Parathyroid adenoma (tissue), 2 donors: ENCODE measurements at regions not wholly inside any gene's neighbourhood (a gene's known extent, or its start where the extent isn't known, plus 50 kb on each side); places are given as distances from the start of the nearest gene placed in this dataset.
"Not testable (repeated sequence)": the region's sequence is repeated elsewhere in the genome, so short reads cannot be mapped to it uniquely, and the experiment has no call there.

Experiments
- H2AFZ ChIP-seq: fragments of 300-600 bp; sonication (generic); one replicate; pipeline ENCODE4 v1.7.0; 2017; ENCODE audit warnings: antibody characterized with exemption, mild to moderate bottlenecking
- H3K27ac ChIP-seq: fragments of 300-600 bp; sonication (generic); one replicate; pipeline ENCODE4 v1.7.0; 2017
- H3K27me3 ChIP-seq: fragments of 300-600 bp; sonication (generic); one replicate; pipeline ENCODE4 v1.7.0; 2017; ENCODE audit warnings: low read length; ENCODE audit not compliant: control insufficient read depth, insufficient read depth
- H3K36me3 ChIP-seq: fragments of 300-600 bp; sonication (generic); one replicate; pipeline ENCODE4 v1.7.0; 2017; ENCODE audit warnings: low read length; ENCODE audit not compliant: control insufficient read depth, insufficient read depth
- H3K4me1 ChIP-seq: fragments of 300-600 bp; sonication (generic); one replicate; pipeline ENCODE4 v1.7.0; 2017; ENCODE audit warnings: control low read depth
- H3K4me2 ChIP-seq: fragments of 300-600 bp; sonication (generic); one replicate; pipeline ENCODE4 v1.7.0; 2017; ENCODE audit warnings: low read length
- H3K4me3 ChIP-seq: fragments of 300-600 bp; sonication (generic); one replicate; pipeline ENCODE4 v1.7.0; 2017; ENCODE audit warnings: low read depth, low read length
- H3K79me2 ChIP-seq: fragments of 300-600 bp; sonication (generic); one replicate; pipeline ENCODE4 v1.7.0; 2017; ENCODE audit warnings: control low read depth
- H3K9ac ChIP-seq: fragments of 300-600 bp; sonication (generic); one replicate; pipeline ENCODE4 v1.7.0; 2017; ENCODE audit warnings: mild to moderate bottlenecking
- H3K9me3 ChIP-seq: fragments of 300-600 bp; sonication (generic); one replicate; pipeline ENCODE4 v1.7.0; 2017; ENCODE audit warnings: low read length; ENCODE audit not compliant: control insufficient read depth
- TF ChIP-seq, protein P1 (sequence below): fragments of 300-600 bp; sonication (generic); IDR thresholded peaks from one replicate; pipeline ENCODE4 v1.7.0; 2017; ENCODE audit warnings: antibody characterized with exemption, mild to moderate bottlenecking
- donor health status: primary hyperparathyroidism.

DNA sequence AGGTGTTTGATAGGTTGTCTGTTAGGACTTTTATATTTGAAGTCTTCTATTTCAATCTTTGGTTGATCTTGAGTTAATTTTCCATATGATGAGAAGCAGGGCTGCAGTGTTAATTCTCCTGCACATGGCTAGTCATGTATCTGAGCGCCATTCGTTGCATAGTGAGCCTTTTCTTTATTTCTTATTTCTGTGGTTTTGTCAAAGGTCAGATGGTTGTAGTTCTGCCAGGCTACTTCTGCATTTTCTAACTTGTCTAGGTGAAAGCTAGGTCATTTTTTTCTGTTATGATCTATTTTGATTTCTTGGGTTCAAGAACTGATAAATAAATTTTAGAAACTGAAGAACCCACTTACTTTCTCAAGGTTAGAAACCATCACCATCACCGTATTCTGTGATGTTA lies 56.7 kb downstream of the CCDC74A start:
- H3K9ac ChIP-seq = no peak overlapping the region
- no peaks in the 10 kb centered on the region for H3K9me3 ChIP-seq
- no peak overlapping the region for H3K4me2 ChIP-seq
- no peak overlapping the region for H3K27ac ChIP-seq
- TF ChIP-seq, protein P1, sequence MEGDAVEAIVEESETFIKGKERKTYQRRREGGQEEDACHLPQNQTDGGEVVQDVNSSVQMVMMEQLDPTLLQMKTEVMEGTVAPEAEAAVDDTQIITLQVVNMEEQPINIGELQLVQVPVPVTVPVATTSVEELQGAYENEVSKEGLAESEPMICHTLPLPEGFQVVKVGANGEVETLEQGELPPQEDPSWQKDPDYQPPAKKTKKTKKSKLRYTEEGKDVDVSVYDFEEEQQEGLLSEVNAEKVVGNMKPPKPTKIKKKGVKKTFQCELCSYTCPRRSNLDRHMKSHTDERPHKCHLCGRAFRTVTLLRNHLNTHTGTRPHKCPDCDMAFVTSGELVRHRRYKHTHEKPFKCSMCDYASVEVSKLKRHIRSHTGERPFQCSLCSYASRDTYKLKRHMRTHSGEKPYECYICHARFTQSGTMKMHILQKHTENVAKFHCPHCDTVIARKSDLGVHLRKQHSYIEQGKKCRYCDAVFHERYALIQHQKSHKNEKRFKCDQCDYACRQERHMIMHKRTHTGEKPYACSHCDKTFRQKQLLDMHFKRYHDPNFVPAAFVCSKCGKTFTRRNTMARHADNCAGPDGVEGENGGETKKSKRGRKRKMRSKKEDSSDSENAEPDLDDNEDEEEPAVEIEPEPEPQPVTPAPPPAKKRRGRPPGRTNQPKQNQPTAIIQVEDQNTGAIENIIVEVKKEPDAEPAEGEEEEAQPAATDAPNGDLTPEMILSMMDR = no peak
- H2AFZ ChIP-seq = no peak overlapping the region
- H3K27me3 ChIP-seq = no peaks in the 10 kb centered on the region
- H3K79me2 ChIP-seq = no peaks in the 10 kb centered on the region
- no peak overlapping the region for H3K4me3 ChIP-seq
- no peaks in the 10 kb centered on the region for H3K4me1 ChIP-seq
- H3K36me3 ChIP-seq = no peaks in the 10 kb centered on the region

DNA sequence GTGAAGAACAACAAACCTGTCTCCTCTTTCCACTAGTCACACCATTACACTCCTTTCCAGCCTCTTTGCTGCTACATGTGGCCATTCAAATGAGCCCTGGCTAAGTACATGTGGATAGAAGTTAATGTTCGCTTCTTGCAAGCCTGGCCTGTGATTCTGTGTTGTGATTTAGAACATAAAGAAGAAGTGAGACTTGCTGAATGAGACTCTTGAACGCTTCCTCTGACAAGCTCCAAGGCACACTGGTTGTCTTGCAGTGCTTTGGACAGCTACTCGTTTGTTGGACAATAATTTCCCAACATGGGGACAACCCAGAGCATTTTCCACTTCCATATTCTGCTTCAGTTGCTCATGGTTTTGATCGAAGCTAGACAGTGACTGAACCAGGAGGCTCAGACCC lies 57.3 kb downstream of the CCDC74A start:
- no peaks in the 10 kb centered on the region for H3K79me2 ChIP-seq
- TF ChIP-seq, protein P1 = no peak
- no peaks in the 10 kb centered on the region for H3K9me3 ChIP-seq
- H3K36me3 ChIP-seq = no peaks in the 10 kb centered on the region
- H3K9ac ChIP-seq = no peak overlapping the region
- H3K4me1 ChIP-seq = no peaks in the 10 kb centered on the region
- H3K27ac ChIP-seq = no peak overlapping the region
- H2AFZ ChIP-seq = no peak overlapping the region
- no peak overlapping the region for H3K4me2 ChIP-seq
- no peaks in the 10 kb centered on the region for H3K27me3 ChIP-seq
- no peak overlapping the region for H3K4me3 ChIP-seq

DNA sequence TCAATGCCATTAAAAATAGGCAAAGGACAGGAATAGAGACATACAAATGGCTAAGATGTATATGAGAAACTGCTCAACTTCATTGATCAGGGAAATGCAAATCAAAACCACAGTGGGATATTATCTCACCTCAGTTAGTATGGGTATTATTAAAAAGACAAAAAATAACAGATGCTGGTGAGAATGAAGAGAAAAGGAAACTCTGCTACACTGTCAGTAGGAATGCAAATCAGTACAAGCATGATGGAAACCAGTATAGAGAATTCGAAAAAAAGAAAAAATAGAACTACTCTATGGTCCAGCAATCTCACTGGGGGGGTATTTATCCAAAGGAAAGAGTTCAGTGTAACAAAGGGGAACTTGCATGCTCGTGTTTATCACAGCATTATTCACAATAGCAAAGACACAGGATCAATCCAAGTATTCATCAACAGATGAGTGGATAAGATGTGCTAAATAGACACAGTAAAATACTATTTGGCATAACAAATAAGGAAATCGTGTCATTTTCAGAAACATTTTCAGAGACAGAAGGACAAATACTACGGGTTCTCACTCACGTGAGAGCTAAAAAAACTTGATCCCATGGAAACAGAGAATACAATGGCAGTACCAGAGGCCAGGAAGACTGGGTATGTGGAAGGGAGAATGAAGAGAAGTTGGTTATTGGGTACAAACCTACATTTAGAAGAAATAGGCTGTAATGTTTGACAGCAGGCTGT lies 60.6 kb downstream of the CCDC74A start:
- H3K9ac ChIP-seq = no peak overlapping the region
- TF ChIP-seq, protein P1 = no peak
- no peak overlapping the region for H2AFZ ChIP-seq
- H3K4me2 ChIP-seq = no peak overlapping the region
- no peak overlapping the region for H3K27ac ChIP-seq
- no peaks in the 10 kb centered on the region for H3K79me2 ChIP-seq
- no peaks in the 10 kb centered on the region for H3K9me3 ChIP-seq
- H3K4me3 ChIP-seq = no peak overlapping the region
- no peaks in the 10 kb centered on the region for H3K36me3 ChIP-seq
- H3K27me3 ChIP-seq = no peaks in the 10 kb centered on the region
- H3K4me1 ChIP-seq = no peaks in the 10 kb centered on the region

DNA sequence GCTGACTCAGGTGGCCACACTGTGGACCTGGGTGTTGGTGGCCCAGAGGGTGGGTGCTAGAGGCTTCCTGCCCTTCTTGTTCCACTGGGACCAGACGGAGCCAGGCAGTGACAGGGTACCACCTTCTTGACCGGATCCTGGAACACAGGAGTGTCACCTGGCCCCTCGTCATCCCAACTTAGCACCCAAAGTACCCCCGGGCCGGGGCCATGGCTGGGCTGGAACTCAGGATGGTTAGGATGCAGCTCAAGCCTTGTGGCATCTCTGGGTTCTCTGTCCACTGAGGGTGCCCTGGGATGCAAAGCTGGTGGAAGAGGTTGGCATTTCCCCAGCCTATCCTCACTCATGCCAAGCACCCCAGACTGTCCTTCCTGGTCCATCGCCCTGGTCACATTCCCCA lies 61.4 kb downstream of the CCDC74A start:
- H2AFZ ChIP-seq, H3K79me2 ChIP-seq, H3K4me1 ChIP-seq, H3K9me3 ChIP-seq, H3K4me3 ChIP-seq, H3K27ac ChIP-seq, H3K27me3 ChIP-seq, H3K36me3 ChIP-seq, H3K4me2 ChIP-seq, H3K9ac ChIP-seq: not testable (repeated sequence)

DNA sequence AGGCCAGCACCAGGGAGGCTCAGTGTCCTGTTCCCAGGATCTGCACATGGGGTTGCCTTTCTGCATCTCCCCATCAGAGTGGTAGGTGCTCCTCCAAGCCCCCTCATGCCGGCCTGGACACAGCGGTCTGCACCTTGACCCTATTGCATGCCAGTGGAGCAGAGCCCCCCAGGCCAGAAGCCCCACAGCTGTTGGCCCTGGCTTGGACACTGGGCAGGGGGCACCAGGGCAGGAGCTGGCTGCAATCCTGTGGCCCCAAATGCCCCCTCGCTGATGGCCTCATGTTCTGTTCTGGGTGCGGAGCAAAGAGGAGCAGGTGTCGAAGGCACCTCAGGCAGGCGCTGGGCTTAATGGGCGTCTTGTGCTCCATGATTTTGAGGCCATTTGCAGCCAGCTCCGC lies 62.7 kb downstream of the CCDC74A start:
- TF ChIP-seq, protein P1 = no peak
- H3K4me3 ChIP-seq = no peak overlapping the region
- H3K36me3 ChIP-seq = no peaks in the 10 kb centered on the region
- H3K9me3 ChIP-seq = no peaks in the 10 kb centered on the region
- H3K9ac ChIP-seq = no peak overlapping the region
- no peak overlapping the region for H3K27ac ChIP-seq
- H3K4me1 ChIP-seq = no peaks in the 10 kb centered on the region
- no peaks in the 10 kb centered on the region for H3K27me3 ChIP-seq
- no peak overlapping the region for H3K4me2 ChIP-seq
- no peaks in the 10 kb centered on the region for H3K79me2 ChIP-seq
- no peak overlapping the region for H2AFZ ChIP-seq
